MCF 10A (cell line): ENCODE measurements at regions not wholly inside any gene's neighbourhood (a gene's known extent, or its start where the extent isn't known, plus 50 kb on each side); places are given as distances from the start of the nearest gene placed in this dataset.

ENCODE experiments used
- BruUV-seq: library from RNA; stranded (reverse); fragments of 400-500 nt; replicated peaks from 2 replicates; lab custom pipeline; 2021; lab: Mats Ljungman, UMichigan
- CTCF ChIA-PET: fragments of 300-600 bp; sonication (Branson Sonifier 250); formaldehyde crosslinking; extraction: SDS; loops from one replicate; lab custom pipeline; 2021; ENCODE audit warnings: antibody characterized with exemption, inconsistent platforms; lab: Yijun Ruan, JAX
- POLR2A ChIA-PET: fragments of 300-600, 350-650 bp; sonication (Branson Sonifier 250); formaldehyde crosslinking; extraction: SDS; loops from one replicate; lab custom pipeline; 2020; ENCODE audit warnings: antibody characterized with exemption, inconsistent platforms; lab: Yijun Ruan, JAX
- DNase-seq: peaks from one replicate; pipeline ENCODE4 v3.0.0-alpha.2; 2018; ENCODE audit not compliant: unreplicated experiment
- H3K27ac Mint-ChIP-seq: one replicate; pipeline ENCODE4 v1.8.0; 2022; ENCODE audit warnings: mild to moderate bottlenecking, low read depth, mixed read lengths; ENCODE audit not compliant: unreplicated experiment
- H3K27me3 Mint-ChIP-seq: one replicate; pipeline ENCODE4 v1.8.0; 2022; ENCODE audit warnings: mixed read lengths; ENCODE audit not compliant: insufficient read depth, unreplicated experiment
- H3K36me3 Mint-ChIP-seq: one replicate; pipeline ENCODE4 v1.8.0; 2022; ENCODE audit warnings: mild to moderate bottlenecking, moderate library complexity, mixed read lengths; ENCODE audit not compliant: insufficient read depth, unreplicated experiment
- H3K4me1 Mint-ChIP-seq: one replicate; pipeline ENCODE4 v1.8.0; 2022; ENCODE audit warnings: mixed read lengths; ENCODE audit not compliant: insufficient read depth, unreplicated experiment
- H3K4me3 Mint-ChIP-seq: one replicate; pipeline ENCODE4 v1.8.0; 2022; ENCODE audit warnings: mild to moderate bottlenecking, moderate library complexity, mixed read lengths; ENCODE audit not compliant: unreplicated experiment
- H3K9me3 Mint-ChIP-seq: one replicate; pipeline ENCODE4 v1.8.0; 2022; ENCODE audit warnings: mixed read lengths; ENCODE audit not compliant: unreplicated experiment
- intact Hi-C: fragments of 100-400 bp; cut with micrococcal nuclease; formaldehyde crosslinking; loops from 2 replicates; pipeline ENCODE4 v1.14.1; 2022
- TF ChIP-seq, protein P1 (sequence below): fragments of 200-600 bp; IDR thresholded peaks from one replicate; pipeline ENCODE4 v1.8.0; 2022; ENCODE audit warnings: antibody characterized with exemption, mild to moderate bottlenecking; ENCODE audit not compliant: unreplicated experiment

DNA sequence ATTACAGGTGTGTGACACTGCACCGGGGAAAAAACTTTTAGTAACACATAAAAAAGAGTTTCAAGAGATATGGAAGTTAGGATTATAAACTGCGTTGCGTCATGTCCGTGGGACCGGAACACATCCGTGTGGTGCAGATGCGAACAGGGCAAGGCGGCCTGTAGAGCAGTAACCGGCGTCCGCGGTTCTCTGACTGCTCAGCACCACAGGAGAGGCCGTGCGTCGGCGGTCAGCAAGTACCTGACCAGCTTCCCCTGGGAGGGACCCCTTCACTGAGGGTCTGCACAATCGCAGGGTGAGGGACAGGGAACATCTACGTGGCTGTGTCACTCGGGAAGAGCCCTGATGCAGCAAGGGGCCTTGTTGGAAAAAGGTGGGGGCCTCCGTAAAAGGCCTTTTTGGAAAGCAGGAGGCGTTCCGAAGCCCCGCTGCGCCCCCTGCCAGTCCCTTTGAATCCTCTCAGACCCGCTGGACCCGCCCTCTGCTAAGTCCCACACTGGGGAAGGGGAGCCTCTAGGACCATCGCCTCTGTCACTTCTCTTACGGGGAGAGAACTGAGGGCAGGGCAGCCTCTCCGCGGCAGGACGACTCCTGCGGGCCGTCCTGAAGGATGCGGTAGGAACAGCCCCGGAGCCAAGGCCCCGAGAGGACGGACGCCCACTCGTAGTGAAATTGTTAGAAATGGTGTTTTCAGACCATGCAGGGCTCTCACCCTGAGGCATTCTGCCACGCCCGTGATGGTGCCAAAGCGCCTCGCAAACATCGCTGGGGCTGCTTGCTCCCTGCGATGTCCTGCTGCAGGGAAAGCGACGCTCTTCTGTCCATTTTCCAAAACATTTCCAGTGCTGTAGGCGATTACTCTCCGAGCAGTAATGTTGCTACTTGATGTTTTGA, 771.6 kb upstream of the COBL start:
- intact Hi-C loops = no loop called here
- no peak overlapping the region for H3K27ac Mint-ChIP-seq
- no peaks in the 10 kb centered on the region for H3K9me3 Mint-ChIP-seq
- DNase-seq = no peak
- ChIA-PET CTCF (interaction anchor here (0.7 kb wide), 1 partner anchor 470 kb away, joined by 3 read pairs; no protein-coding TSS in a partner anchor), POLR2A (no interaction called here)
- TF ChIP-seq, protein P1, sequence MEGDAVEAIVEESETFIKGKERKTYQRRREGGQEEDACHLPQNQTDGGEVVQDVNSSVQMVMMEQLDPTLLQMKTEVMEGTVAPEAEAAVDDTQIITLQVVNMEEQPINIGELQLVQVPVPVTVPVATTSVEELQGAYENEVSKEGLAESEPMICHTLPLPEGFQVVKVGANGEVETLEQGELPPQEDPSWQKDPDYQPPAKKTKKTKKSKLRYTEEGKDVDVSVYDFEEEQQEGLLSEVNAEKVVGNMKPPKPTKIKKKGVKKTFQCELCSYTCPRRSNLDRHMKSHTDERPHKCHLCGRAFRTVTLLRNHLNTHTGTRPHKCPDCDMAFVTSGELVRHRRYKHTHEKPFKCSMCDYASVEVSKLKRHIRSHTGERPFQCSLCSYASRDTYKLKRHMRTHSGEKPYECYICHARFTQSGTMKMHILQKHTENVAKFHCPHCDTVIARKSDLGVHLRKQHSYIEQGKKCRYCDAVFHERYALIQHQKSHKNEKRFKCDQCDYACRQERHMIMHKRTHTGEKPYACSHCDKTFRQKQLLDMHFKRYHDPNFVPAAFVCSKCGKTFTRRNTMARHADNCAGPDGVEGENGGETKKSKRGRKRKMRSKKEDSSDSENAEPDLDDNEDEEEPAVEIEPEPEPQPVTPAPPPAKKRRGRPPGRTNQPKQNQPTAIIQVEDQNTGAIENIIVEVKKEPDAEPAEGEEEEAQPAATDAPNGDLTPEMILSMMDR = no peak
- no peak overlapping the region for H3K4me3 Mint-ChIP-seq
- no peaks in the 10 kb centered on the region for H3K4me1 Mint-ChIP-seq
- H3K36me3 Mint-ChIP-seq = no peaks in the 10 kb centered on the region
- H3K27me3 Mint-ChIP-seq = peaks cover 27% of the 10 kb centered on the region
- no TSS peak for BruUV-seq

DNA sequence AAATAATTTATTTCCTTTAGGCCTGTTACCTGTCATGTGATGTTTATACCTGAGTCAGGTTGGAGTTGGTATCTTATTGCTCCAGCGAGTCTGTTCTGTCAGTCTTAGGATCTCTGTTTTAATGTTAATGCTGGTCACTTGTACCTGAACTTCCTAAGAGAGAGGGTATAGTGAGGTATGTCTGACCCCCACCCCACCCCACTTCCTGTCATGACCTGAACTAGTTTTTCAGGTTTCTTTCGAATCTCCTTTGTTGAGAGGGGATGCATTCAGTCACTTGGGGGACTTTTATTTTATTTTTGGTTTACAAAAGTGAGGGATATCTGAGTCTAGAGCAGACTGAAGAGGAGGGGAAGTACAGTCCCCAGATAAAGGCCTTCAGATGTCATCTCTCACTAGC, 769.0 kb upstream of the COBL start:
- ChIA-PET POLR2A (no interaction called here), CTCF (no interaction called here)
- Mint-ChIP-seq H3K4me1 (no peaks in the 10 kb centered on the region), H3K36me3 (no peaks in the 10 kb centered on the region), H3K4me3 (no peak overlapping the region), H3K27ac (no peak overlapping the region), H3K27me3 (peaks cover 9% of the 10 kb centered on the region), H3K9me3 (no peaks in the 10 kb centered on the region)
- intact Hi-C loops = no loop called here
- no peak for DNase-seq
- no TSS peak for BruUV-seq
- TF ChIP-seq, protein P1 = no peak

DNA sequence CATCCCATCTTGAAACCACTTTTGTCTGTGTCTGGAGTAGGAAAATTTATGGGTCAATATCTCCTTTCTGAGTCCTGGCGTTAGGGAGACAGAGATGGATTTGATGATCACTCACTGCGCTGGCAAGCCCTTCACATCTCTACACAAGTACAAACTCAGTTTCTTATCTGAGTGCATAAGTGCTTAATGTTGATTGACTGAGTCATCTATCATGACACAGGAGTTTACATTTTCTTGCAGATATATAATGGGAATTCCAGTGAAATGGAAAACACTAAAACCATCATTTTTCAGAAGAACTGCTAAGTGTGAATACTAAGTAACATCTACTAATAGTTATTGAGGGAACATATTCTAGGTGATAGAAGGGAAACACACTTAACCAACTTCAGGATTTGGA, 763.9 kb upstream of the COBL start:
- BruUV-seq = no TSS peak
- Mint-ChIP-seq H3K27ac (no peak overlapping the region), H3K27me3 (peaks cover 30% of the 10 kb centered on the region), H3K36me3 (no peaks in the 10 kb centered on the region), H3K4me1 (no peaks in the 10 kb centered on the region), H3K4me3 (no peak overlapping the region), H3K9me3 (no peaks in the 10 kb centered on the region)
- ChIA-PET CTCF (no interaction called here), POLR2A (no interaction called here)
- TF ChIP-seq, protein P1 = no peak
- intact Hi-C loops = no loop called here
- DNase-seq = no peak

DNA sequence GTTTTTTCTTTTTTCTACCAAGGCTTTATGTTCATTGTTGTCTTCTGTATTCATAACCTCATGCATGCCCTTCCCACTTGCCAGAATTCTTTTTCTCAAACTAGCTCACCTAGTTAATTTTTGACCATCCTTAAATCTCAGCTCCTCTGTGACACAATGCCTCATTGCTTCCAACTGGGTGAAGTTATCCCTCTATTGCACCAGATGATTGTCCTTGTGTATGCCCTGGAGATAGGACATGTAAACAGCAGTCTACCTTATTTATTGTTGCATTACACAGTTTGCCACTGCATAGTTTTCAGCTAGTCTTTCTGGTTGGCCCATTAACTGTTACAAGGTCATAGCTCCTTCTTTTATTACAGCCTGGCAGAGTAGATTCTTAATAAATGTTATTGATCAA, 763.1 kb upstream of the COBL start:
- DNase-seq = no peak
- TF ChIP-seq, protein P1 = no peak
- H3K4me1 Mint-ChIP-seq = no peaks in the 10 kb centered on the region
- no peaks in the 10 kb centered on the region for H3K9me3 Mint-ChIP-seq
- no peak overlapping the region for H3K27ac Mint-ChIP-seq
- no peaks in the 10 kb centered on the region for H3K36me3 Mint-ChIP-seq
- peaks cover 38% of the 10 kb centered on the region for H3K27me3 Mint-ChIP-seq
- ChIA-PET POLR2A (interaction anchor here (0.7 kb wide), 1 partner anchor 14 kb away, joined by 3 read pairs; no protein-coding TSS in a partner anchor), CTCF (no interaction called here)
- intact Hi-C loops = no loop called here
- BruUV-seq = no TSS peak
- no peak overlapping the region for H3K4me3 Mint-ChIP-seq
